Right ventricle myocardium superior (tissue), 1 donor: ENCODE measurements at regions not wholly inside any gene's neighbourhood (a gene's known extent, or its start where the extent isn't known, plus 50 kb on each side); places are given as distances from the start of the nearest gene placed in this dataset.

Experiments
- ATAC-seq: fragments of 200-7000 bp; cut with Tn5 transposase; one replicate; pipeline ENCODE4 v1.9.1; 2020; ENCODE audit warnings: mild to moderate bottlenecking; ENCODE audit not compliant: poor library complexity
- DNase-seq: peaks from one replicate; pipeline ENCODE4 v3.0.0-alpha.2; 2020
- intact Hi-C: fragments of 100-400 bp; cut with DNase I; formaldehyde crosslinking; loops from one replicate; pipeline ENCODE4 v1.11.2; 2022
- donor health status: DM: no; HTN: yes; CAD: no; lungs with severe emphysema.

- ATAC-seq (no peak), DNase-seq (no peak)
- intact Hi-C loops, result no loop called here
Observed at GRCh38 chr7:25759748-25760147, 392.2 kb upstream of the NFE2L3 start.

- ATAC-seq (no peak), DNase-seq (no peak)
- intact Hi-C loops, result no loop called here
Observed at GRCh38 chr7:25762511-25763462, 389.2 kb upstream of the NFE2L3 start.

- ATAC-seq (no peak), DNase-seq (no peak)
- intact Hi-C loops, result no loop called here
Observed at GRCh38 chr7:25763463-25763860, 388.5 kb upstream of the NFE2L3 start.

GRCh38 chr7:25765110-25765655 is 386.8 kb upstream of the NFE2L3 start:
- DNase-seq (no peak), ATAC-seq (no peak)
- intact Hi-C loops, result no loop called here

- ATAC-seq (no peak), DNase-seq (no peak)
- intact Hi-C loops, result no loop called here
Observed at GRCh38 chr7:25770235-25770634, 381.8 kb upstream of the NFE2L3 start.

- no peak for DNase-seq
- ATAC-seq, result peak; percentile 60
- intact Hi-C loops, result no loop called here
Observed at GRCh38 chr7:25770670-25771069, 381.3 kb upstream of the NFE2L3 start.

GRCh38 chr7:25771491-25771890 is 380.5 kb upstream of the NFE2L3 start:
- DNase-seq (no peak), ATAC-seq (no peak)
- intact Hi-C loops, result no loop called here

GRCh38 chr7:25772802-25773201 is 379.2 kb upstream of the NFE2L3 start:
- ATAC-seq (no peak), DNase-seq (no peak)
- intact Hi-C loops, result no loop called here

GRCh38 chr7:25774675-25775074 is 377.3 kb upstream of the NFE2L3 start:
- ATAC-seq (no peak), DNase-seq (no peak)
- intact Hi-C loops, result no loop called here

GRCh38 chr7:25775570-25775969 is 376.4 kb upstream of the NFE2L3 start:
- intact Hi-C loops, result no loop called here

GRCh38 chr7:25775999-25776743 is 375.8 kb upstream of the NFE2L3 start:
- intact Hi-C loops, result no loop called here
- peak; percentile 64 for DNase-seq
- peak; percentile 90 for ATAC-seq

More at GRCh38 chr7:25775570-25775969, 376.4 kb upstream of the NFE2L3 start:
- ATAC-seq (no peak), DNase-seq (no peak)

- DNase-seq (no peak), ATAC-seq (peak; percentile 42)
- intact Hi-C loops, result no loop called here
Observed at GRCh38 chr7:25776744-25777123, 375.3 kb upstream of the NFE2L3 start.

GRCh38 chr7:25777969-25778708 is 373.9 kb upstream of the NFE2L3 start:
- peak; percentile 44 for DNase-seq
- intact Hi-C loops, result no loop called here
- no peak for ATAC-seq

- DNase-seq (no peak), ATAC-seq (no peak)
- intact Hi-C loops, result no loop called here
Observed at GRCh38 chr7:25779002-25779546, 372.9 kb upstream of the NFE2L3 start.

- no peak for DNase-seq
- ATAC-seq, result no peak
- intact Hi-C loops, result no loop called here
Observed at GRCh38 chr7:25780904-25781303, 371.1 kb upstream of the NFE2L3 start.

GRCh38 chr7:25781704-25782103 is 370.3 kb upstream of the NFE2L3 start:
- no peak for DNase-seq
- no peak for ATAC-seq
- intact Hi-C loops, result no loop called here

- peak; percentile 10 for ATAC-seq
- intact Hi-C loops, result no loop called here
- DNase-seq, result no peak
Observed at GRCh38 chr7:25786936-25787335, 365.1 kb upstream of the NFE2L3 start.

- intact Hi-C loops, result no loop called here
Observed at GRCh38 chr7:25787336-25787735, 364.7 kb upstream of the NFE2L3 start.

GRCh38 chr7:25788371-25788770 is 363.6 kb upstream of the NFE2L3 start:
- intact Hi-C loops, result no loop called here
- DNase-seq (no peak), ATAC-seq (no peak)

More at GRCh38 chr7:25787336-25787735, 364.7 kb upstream of the NFE2L3 start:
- ATAC-seq (peak; percentile 77), DNase-seq (no peak)
